ENCODE measurements at regions not wholly inside any gene's neighbourhood (a gene's known extent, or its start where the extent isn't known, plus 50 kb on each side); places are given as distances from the start of the nearest gene placed in this dataset.

- no peak for TF ChIP-seq ZBTB40 (IDR thresholded peaks at IDR 0.05)
- no peak for TF ChIP-seq ZBTB40 (CRISPR knock-in tag; IDR thresholded peaks at IDR 0.05)
- no peak for TF ChIP-seq TGIF2 (CRISPR knock-in tag; IDR thresholded peaks at IDR 0.05)
Measured at GRCh38 chr9:108300306-108301287, 555.2 kb downstream of the ACTL7B start (continued).

All from HepG2 (cell line).